CD4-positive, alpha-beta T cell treated with Interleukin-1 beta for 1 hour (primary cell): ENCODE measurements at regions not wholly inside any gene's neighbourhood (a gene's known extent, or its start where the extent isn't known, plus 50 kb on each side); places are given as distances from the start of the nearest gene placed in this dataset.
"Not testable (repeated sequence)": the region's sequence is repeated elsewhere in the genome, so short reads cannot be mapped to it uniquely, and the experiment has no call there.

ENCODE experiments used
- DNase-seq, 2 donors: peaks; one replicate each; pipeline ENCODE4 v3.0.0-alpha.2; 2020 to 2022

GRCh38 chr6:15953152-15953880 is 175.6 kb upstream of the MYLIP start:
- no peak for DNase-seq

- no peak for DNase-seq
Measured at GRCh38 chr6:15952231-15953151, 176.4 kb upstream of the MYLIP start.

DNA sequence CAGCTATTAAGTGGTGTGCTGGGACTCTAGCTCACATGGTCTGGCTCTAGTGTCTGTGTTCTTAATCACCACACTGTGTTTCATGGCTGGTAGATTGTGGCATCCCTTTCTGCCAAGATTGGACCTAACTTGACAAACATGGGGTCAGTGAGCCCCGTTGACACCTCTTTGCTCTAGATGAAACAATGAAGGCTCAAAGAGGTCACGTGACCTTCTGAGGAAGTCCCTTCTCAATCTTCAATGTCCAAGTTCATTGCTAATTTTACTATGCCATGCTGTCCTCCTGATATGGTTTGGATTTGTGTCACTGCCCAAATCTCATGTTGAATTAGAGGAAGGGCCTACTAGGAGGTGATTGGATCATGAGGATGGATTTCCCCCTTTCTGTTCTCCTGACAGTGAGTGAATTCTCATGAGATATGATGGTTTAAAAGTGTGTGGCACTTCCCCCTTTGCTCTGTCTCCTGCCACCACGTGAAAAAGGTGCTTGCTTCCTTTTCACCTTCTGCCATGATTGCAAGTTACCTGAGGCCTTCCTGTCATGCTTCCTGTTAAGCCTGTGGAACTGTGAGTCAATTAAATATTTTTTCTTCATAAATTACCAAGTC is 177.8 kb upstream of the MYLIP start:
- DNase-seq: no peak

GRCh38 chr6:15949982-15950381 is 178.9 kb upstream of the MYLIP start:
- DNase-seq: no peak

- DNase-seq: no peak
Measured at GRCh38 chr6:15948930-15949900, 179.7 kb upstream of the MYLIP start.

GRCh38 chr6:15947923-15948322 is 181.0 kb upstream of the MYLIP start:
- no peak for DNase-seq

GRCh38 chr6:15947436-15947835 is 181.4 kb upstream of the MYLIP start:
- DNase-seq: no peak

DNA sequence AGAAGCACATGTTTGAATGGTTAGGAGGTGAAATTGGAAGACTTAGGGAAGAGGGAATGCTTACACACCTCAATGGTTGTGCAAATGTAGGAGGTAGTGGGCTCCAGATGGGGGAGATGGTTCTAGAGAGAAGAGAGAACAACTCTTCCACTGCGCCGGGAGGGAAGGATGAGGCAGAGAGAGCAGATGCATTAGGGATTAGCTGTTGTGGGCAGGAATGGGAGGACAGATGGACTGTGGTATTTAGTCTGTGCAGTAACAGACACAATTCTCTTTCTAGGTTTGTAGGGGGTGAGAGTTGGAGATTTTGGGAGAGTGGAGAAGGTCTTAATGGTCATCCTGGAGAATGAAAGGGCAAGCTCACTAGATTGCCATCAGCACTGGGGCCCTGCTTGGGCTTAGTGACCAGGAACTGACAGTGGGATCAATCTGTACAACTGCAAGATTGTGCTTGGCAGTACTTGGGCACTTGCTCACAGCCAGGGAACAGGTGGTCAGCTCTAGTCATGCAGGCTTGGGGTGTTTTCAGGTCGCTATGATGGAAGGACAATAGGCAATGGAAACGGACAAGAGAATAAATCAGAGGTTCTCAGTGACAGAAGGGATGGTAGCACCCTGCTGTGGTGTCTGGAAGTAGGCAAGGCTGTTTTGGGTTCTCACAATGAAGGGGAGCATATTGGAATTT is 182.0 kb upstream of the MYLIP start:
- no peak for DNase-seq

GRCh38 chr6:15945593-15946159 is 183.2 kb upstream of the MYLIP start:
- no peak for DNase-seq

DNA sequence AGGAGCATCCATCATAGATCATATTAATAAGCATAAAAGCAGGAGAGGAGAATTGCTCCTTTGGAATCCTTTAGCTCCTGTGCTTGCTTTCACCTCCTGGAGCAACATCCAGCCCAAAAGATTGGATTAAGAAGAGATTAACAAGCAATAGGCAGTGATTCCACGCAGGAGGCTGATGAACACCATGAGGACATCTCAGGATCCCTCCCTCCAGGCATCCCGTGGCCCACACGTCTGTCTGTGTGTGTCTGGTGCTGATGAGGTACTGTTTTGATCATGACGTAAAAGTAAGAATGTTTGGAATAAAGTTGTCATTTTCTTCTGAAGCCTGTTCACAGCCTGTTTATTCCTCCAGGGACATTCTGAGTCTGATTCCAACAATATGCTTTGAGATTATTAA is 185.5 kb upstream of the MYLIP start:
- no peak for DNase-seq

- no peak for DNase-seq
Measured at GRCh38 chr6:15941168-15941567, 187.7 kb upstream of the MYLIP start.

DNA sequence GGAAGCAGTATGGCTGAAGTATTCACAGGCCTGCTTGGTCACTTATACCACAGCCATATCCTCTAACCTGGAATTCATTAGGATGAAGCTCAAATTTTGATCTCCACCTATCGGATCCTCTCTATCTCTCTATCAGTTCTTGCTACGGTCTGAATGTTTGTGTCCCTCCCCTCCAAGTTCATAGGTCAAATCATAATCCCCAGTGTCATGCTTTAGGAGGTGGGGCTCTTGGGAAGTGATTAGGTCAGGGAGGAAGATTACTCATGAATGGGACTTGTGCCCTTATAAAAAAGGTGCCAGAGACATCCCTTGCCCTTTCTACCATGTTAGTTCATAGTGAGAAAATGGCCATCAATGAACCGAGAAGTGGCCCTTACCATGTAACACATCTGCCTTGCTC is 190.8 kb upstream of the MYLIP start:
- DNase-seq: no peak

GRCh38 chr6:15937602-15938001 is 191.3 kb upstream of the MYLIP start:
- DNase-seq: no peak

DNA sequence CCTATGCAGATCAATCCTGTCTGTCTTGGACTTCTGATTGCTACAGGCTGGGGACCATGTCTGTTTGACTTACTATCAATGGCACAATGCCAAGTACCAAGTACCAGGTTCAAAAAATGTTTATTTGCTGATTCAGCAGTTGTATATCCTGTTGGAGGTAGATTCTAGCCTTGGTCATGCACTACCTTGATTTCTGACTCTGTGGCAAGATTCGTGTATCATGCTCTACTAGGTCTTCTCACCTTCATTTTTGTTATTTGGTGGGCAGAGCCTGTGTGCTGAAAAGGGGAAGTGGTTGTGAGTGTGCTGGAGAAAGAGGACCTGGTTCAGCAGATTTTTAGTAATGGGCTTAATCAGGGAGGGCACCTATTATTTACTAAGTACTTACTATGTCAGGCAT is 192.4 kb upstream of the MYLIP start:
- peak in 1 of 2 donors; percentile 26 for DNase-seq

GRCh38 chr6:15935661-15936060 is 193.2 kb upstream of the MYLIP start:
- no peak for DNase-seq

DNA sequence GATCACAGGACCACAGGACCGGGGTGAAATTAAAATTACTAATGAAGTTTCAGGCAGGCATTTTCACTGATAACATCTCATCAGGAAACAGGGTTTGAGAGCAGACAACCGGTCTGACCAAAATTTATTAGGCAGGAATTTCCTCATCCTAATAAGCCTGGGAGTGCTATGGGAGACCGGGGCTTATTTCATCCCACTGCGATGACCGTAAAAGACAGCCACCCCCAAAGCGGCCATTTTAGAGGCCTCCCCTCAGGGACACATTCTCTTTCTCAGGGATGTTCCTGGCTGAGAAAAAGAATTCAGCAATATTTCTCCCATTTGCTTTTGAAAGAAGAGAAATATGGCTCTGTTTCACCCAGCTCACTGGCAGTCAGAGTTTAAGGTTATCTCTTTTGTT is 197.2 kb upstream of the MYLIP start:
- not testable (repeated sequence) for DNase-seq

DNA sequence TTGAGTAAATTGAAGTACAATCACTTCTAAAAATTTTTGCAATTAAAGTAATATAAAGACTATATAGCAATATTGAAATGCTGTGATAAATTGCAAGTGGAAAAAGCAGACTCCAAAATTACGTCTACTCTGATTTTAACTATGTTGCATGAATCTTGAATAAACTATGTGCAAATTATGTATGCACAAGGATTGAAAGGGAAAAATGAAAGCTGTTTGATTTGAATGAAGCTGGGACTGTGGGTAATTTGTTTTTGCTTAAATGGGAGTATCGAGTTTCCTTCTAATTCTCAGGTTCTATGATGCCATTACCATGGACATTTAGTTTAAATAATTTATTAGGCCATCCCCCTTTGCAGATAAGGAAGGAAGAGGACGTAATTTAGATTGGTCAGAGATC is 198.7 kb upstream of the MYLIP start:
- no peak for DNase-seq

DNA sequence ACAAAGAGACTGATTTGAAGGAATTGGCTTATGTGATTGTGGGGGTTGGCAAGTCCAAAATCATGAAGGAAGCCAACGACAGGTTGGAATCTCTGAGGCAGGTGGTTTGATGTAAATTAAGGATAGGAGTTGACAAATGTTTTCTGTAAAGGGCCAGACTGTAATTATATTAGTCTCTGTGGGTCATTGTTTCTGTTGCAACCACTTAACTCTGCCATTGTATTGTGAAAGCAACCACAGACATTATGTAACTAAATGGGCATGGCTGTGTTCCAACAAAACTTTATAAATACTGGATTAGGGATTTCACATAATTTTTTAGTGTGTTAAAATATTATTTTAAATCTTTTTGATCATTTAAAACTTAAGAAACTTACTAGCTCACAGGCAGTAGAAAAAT is 199.2 kb upstream of the MYLIP start:
- no peak for DNase-seq

DNA sequence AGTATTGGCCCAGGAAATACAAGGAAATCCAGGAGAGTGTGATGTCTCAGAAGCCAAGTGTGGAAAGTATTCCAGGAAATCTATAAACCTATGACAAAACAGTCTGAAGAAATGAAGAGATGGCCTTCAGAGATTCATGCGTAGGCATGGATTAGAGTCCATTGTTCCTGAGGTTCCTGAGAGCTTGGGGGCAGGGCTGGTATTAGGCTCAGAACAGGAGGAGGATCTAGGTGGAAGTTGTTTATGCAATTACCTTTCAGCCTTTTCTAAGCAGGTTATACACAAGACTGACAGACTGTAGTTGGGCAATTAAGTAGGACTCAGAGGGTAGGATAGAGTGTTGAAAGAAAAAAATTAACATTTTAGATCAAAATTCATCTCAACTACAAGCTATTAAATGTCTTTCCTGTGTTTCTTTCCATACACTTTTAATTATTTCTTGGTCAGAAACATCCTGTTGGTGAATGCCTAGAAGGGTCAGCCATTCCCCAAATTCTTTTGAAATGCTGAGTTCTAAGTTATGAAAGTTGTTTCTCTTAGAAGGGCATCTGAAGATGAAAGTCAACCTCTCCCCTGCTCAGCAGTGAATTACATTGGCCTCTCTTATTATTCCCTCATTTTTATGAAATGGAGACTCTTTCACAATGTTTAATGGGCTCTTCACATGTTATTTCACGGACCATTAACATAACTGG is 201.2 kb upstream of the MYLIP start:
- no peak for DNase-seq

GRCh38 chr6:15926256-15926655 is 202.6 kb upstream of the MYLIP start:
- no peak for DNase-seq

DNA sequence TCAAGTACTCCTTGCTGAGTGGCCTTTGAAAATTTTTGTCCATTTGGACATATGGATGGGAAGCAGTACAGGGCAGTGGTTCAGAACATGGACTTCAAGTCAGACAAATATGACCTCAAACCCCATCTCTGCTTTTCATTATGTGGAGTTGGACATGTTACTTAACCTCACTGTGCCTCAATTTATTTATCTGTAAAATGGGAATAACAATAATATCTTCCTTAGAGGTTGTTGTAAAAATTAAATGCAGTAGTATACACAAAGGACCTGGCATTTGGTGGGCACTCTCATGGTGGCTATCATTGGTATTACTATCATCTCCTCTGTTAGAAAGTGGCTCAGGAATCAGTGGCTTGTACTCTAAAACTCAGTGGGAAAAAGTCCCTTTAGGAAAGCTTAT is 204.0 kb upstream of the MYLIP start:
- no peak for DNase-seq
